ENCODE measurements at regions not wholly inside any gene's neighbourhood (a gene's known extent, or its start where the extent isn't known, plus 50 kb on each side); places are given as distances from the start of the nearest gene placed in this dataset.

DNA sequence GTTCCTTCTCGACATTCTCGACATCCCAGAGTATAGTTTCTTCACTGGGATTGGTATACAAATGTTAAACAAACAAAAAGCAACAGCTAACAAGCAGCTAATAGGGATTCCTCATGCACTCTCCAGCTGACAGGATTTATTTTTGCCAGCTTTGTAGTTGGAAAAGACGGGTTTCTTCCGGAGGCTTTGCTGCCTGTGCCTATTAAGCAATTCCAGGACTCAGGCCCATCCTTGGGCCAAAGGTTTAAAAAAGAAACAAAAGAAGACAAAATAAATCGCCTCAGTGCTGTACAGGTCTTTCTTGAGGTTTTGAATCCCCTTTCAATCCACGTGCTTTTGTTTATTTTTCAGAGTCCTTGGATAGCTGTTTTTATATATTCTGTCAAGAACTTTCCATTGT is 1414.5 kb upstream of the PCDH9 start:
- peaks cover 0 to 5% (median 0%) of the 10 kb centered on the region in 12 donors for H3K9me3 ChIP-seq
- H3K4me3 ChIP-seq, result no peak overlapping the region
- no peaks in the 10 kb centered on the region for H3K4me1 ChIP-seq
- intact Hi-C loops (cut with DNase I), result no loop called here
- no peaks in the 10 kb centered on the region for H3K27me3 ChIP-seq
- no peak overlapping the region for H3K27ac ChIP-seq
- ATAC-seq (no peak), DNase-seq (no peak)
- 45 to 64% (median 50%) methylated on average over 6 of the region's 6 CpGs for WGBS, 4 donors
- no peak for TF ChIP-seq CTCF (IDR thresholded peaks at IDR 0.05)
- no peak for TF ChIP-seq POLR2A (IDR thresholded peaks at IDR 0.05)
- H3K36me3 ChIP-seq, result no peaks in the 10 kb centered on the region

DNA sequence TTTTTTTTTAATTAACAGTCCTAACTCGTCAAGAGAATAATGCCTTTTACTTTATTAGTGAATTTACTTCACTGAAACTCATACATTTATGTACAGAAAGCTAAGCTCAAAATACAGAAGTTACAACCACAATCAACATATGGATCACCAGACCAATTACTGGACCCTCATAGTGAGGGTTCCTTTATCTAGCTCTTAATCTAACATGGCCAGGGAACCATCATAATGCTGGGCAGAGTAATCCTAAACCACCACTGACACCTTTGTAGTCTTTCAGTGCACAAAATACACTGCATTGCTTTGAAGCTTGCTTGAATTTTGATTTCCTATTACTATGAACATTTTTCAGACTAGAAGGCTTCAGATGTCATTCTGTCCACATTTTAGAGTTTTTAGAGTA is 1406.6 kb upstream of the PCDH9 start:
- DNase-seq, result no peak
- no peaks in the 10 kb centered on the region for H3K27me3 ChIP-seq
- 52 to 67% (median 60%) methylated on average over 1 of the region's 1 CpG for WGBS, 4 donors
- TF ChIP-seq CTCF (IDR thresholded peaks at IDR 0.05), result no peak
- no peak overlapping the region for H3K27ac ChIP-seq
- H3K36me3 ChIP-seq, result no peaks in the 10 kb centered on the region
- intact Hi-C loops (cut with DNase I), result no loop called here
- peaks cover 0 to 4% (median 0%) of the 10 kb centered on the region in 12 donors for H3K9me3 ChIP-seq
- H3K4me3 ChIP-seq, result no peak overlapping the region
- no peaks in the 10 kb centered on the region for H3K4me1 ChIP-seq
- ATAC-seq, result no peak

- H3K4me1 ChIP-seq, result no peaks in the 10 kb centered on the region
- no peaks in the 10 kb centered on the region for H3K27me3 ChIP-seq
- DNase-seq (no peak), ATAC-seq (no peak)
- H3K36me3 ChIP-seq, result no peaks in the 10 kb centered on the region
- H3K9me3 ChIP-seq, result no peaks in the 10 kb centered on the region
- intact Hi-C loops (cut with DNase I), result no loop called here
- TF ChIP-seq CTCF (IDR thresholded peaks at IDR 0.05) (no peak), POLR2A (IDR thresholded peaks at IDR 0.05) (no peak)
- H3K4me3 ChIP-seq, result no peak overlapping the region
- H3K27ac ChIP-seq, result no peak overlapping the region
These were observed 1398.9 kb upstream of the PCDH9 start for GRCh38 chr13:68628994-68629393.

GRCh38 chr13:68627379-68627778 is 1397.2 kb upstream of the PCDH9 start:
- ATAC-seq (no peak), DNase-seq (no peak)
- Histone ChIP-seq H3K27me3 (no peaks in the 10 kb centered on the region), H3K27ac (no peak overlapping the region), H3K36me3 (no peaks in the 10 kb centered on the region), H3K4me1 (no peaks in the 10 kb centered on the region), H3K9me3 (no peaks in the 10 kb centered on the region), H3K4me3 (no peak overlapping the region)
- TF ChIP-seq CTCF (IDR thresholded peaks at IDR 0.05) (no peak), POLR2A (IDR thresholded peaks at IDR 0.05) (no peak)
- intact Hi-C loops (cut with DNase I), result no loop called here
- 70 to 90% (median 74%) methylated on average over 3 of the region's 3 CpGs for WGBS, 4 donors

Measured in heart left ventricle (tissue), 16 donors.